ENCODE measurements at regions not wholly inside any gene's neighbourhood (a gene's known extent, or its start where the extent isn't known, plus 50 kb on each side); places are given as distances from the start of the nearest gene placed in this dataset.
"Not testable (repeated sequence)": the region's sequence is repeated elsewhere in the genome, so short reads cannot be mapped to it uniquely, and the experiment has no call there.

DNA sequence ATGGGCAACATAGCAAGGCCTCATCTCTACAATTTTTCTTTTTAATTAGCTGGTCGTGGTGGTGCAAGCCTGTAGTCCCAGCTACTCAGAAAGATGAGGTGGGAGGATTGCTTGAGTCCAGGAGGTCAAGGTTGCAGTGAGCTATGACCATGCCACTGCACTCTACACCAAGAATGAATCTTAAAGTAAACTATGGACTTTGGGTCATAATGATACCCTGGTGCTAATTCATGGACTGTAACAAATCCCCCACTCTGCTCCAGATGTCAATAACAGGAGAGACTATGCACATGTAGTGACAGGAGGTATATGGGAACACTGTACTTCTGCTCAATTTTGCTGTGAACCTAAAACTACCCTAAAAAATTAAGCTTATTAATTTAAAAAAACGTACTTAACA is 155.4 kb downstream of the CEMIP2 start:
- H3K4me1 ChIP-seq (ENCODE audit: control insufficient read depth, insufficient read depth, low read length): peaks cover 11% of the 10 kb centered on the region; the same call in 1 of the 2 replicates
- H3K27me3 ChIP-seq (ENCODE audit: control insufficient read depth, insufficient read depth, low read length): no peaks in the 10 kb centered on the region
- 0 out of 2 replicates have a peak, but pooled peaks cover 12% of the 10 kb centered on the region for H3K9me3 ChIP-seq (ENCODE audit: control insufficient read depth, insufficient read depth, low read length)
- H3K27ac ChIP-seq (ENCODE audit: low read depth, low read length): no peak overlapping the region
- no peak overlapping the region for H3K4me3 ChIP-seq (ENCODE audit: low read depth, low read length)
- H3K9ac ChIP-seq (ENCODE audit: low read depth, low read length): no peak overlapping the region
- no peaks in the 10 kb centered on the region for H3K36me3 ChIP-seq (ENCODE audit: control insufficient read depth, insufficient read depth, low read length)

DNA sequence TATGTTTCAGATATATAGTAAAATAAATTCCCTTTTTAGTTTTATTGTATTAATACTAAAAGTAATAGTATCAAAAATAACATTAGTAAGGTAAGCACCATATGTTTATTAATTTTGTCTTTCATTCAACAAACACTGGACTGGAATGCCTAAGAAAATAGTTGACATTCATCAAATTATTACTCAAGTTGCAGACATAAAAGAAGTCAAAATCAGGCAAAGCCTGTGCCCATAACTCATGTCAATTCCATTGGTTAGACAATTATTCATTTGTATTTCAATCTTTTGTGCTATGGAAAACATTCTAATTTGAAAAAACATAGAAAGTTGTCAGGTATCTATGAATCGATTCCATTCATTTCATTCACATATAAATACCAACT is 158.9 kb downstream of the CEMIP2 start:
- H3K36me3 ChIP-seq (ENCODE audit: control insufficient read depth, insufficient read depth, low read length): no peaks in the 10 kb centered on the region
- no peak overlapping the region for H3K4me3 ChIP-seq (ENCODE audit: low read depth, low read length)
- H3K27me3 ChIP-seq (ENCODE audit: control insufficient read depth, insufficient read depth, low read length): no peaks in the 10 kb centered on the region
- H3K4me1 ChIP-seq (ENCODE audit: control insufficient read depth, insufficient read depth, low read length): peaks cover 20% of the 10 kb centered on the region; the same call in 1 of the 2 replicates
- H3K9ac ChIP-seq (ENCODE audit: low read depth, low read length): no peak overlapping the region
- 0 out of 2 replicates have a peak, but pooled peaks cover 12% of the 10 kb centered on the region for H3K9me3 ChIP-seq (ENCODE audit: control insufficient read depth, insufficient read depth, low read length)
- peak overlapping the region; percentile 43 for H3K27ac ChIP-seq (ENCODE audit: low read depth, low read length)

DNA sequence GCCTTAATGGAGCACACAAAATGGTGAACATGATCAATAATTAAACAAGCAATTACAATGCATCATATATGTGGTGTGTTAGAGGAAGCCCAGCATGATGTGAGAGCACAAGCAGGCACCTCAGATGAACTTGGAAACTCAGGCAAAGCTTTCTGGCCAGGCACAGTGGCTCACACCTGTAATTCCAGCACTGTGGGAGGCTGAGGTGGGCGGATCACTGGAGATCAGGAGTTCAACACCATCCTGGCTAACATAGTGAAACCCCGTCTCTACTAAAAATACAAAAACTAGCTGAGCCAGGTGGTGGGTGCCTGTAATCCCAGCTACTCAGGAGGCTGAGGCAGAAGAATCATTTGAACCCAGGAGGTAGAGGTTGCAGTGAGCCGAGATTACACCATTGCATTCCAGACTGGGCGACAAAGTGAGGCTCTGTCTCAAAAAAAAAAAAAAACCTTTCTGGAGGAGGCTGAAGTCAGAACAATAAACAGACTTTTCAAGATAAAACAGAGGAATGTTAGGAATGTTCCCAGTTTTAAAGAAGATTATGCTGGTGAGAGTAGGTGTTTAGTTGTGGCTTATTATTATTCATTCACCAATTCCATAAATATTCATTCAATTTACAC is 159.4 kb downstream of the CEMIP2 start:
- Histone ChIP-seq H3K9ac (ENCODE audit: low read depth, low read length) (no peak overlapping the region), H3K27me3 (ENCODE audit: control insufficient read depth, insufficient read depth, low read length) (no peaks in the 10 kb centered on the region), H3K9me3 (ENCODE audit: control insufficient read depth, insufficient read depth, low read length) (0 out of 2 replicates have a peak, but pooled peaks cover 12% of the 10 kb centered on the region), H3K36me3 (ENCODE audit: control insufficient read depth, insufficient read depth, low read length) (no peaks in the 10 kb centered on the region), H3K4me3 (ENCODE audit: low read depth, low read length) (no peak overlapping the region), H3K27ac (ENCODE audit: low read depth, low read length) (peak overlapping the region; percentile 39), H3K4me1 (ENCODE audit: control insufficient read depth, insufficient read depth, low read length) (peaks cover 20% of the 10 kb centered on the region; the same call in 1 of the 2 replicates)

DNA sequence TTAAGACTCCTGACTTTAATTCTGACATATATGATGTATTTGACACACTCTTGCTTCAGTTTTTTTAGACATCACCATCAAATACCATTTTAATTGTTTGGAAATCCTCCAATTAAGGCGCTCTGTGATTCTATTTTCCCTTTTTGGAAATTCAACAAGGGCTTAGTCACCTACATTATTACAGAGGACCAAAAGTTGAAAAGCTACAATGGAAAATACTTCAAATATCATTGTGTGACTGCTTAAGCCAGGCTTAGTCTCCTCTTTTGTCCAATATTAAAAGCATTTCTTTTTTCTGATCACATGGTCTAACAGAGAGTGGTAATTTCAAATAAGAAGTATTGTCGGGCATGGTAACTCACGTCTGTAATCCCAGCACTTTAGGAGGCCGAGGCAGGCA is 160.3 kb downstream of the CEMIP2 start:
- H3K4me3 ChIP-seq (ENCODE audit: low read depth, low read length): no peak overlapping the region
- H3K36me3 ChIP-seq (ENCODE audit: control insufficient read depth, insufficient read depth, low read length): no peaks in the 10 kb centered on the region
- H3K27me3 ChIP-seq (ENCODE audit: control insufficient read depth, insufficient read depth, low read length): no peaks in the 10 kb centered on the region
- 0 out of 2 replicates have a peak, but pooled peaks cover 12% of the 10 kb centered on the region for H3K9me3 ChIP-seq (ENCODE audit: control insufficient read depth, insufficient read depth, low read length)
- peaks cover 20% of the 10 kb centered on the region; the same call in 1 of the 2 replicates for H3K4me1 ChIP-seq (ENCODE audit: control insufficient read depth, insufficient read depth, low read length)
- H3K27ac ChIP-seq (ENCODE audit: low read depth, low read length): no peak overlapping the region
- no peak overlapping the region for H3K9ac ChIP-seq (ENCODE audit: low read depth, low read length)

DNA sequence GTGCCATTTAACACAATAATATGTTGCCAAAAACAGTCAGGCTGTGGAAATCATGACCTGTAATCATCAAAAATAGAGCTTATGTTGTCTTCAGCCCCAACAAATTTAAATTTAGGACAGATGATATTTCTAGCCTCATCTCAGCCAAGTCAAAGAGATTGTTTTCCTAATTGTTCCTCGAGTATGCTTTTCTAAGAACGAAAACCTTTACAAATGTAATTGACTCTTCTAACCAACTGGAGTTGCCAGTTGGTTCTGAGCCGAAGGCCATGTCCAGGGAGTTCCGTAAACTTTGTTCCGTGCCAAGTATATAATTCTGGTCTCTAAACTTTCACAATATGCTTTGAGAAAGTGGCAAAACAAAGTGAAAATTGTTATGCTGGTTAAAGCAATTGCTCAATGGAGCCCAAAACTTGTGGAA is 160.8 kb downstream of the CEMIP2 start:
- H3K9me3 ChIP-seq (ENCODE audit: control insufficient read depth, insufficient read depth, low read length): 0 out of 2 replicates have a peak, but pooled peaks cover 12% of the 10 kb centered on the region
- H3K27ac ChIP-seq (ENCODE audit: low read depth, low read length): no peak overlapping the region
- no peak overlapping the region for H3K9ac ChIP-seq (ENCODE audit: low read depth, low read length)
- no peaks in the 10 kb centered on the region for H3K27me3 ChIP-seq (ENCODE audit: control insufficient read depth, insufficient read depth, low read length)
- peaks cover 24% of the 10 kb centered on the region for H3K4me1 ChIP-seq (ENCODE audit: control insufficient read depth, insufficient read depth, low read length)
- no peaks in the 10 kb centered on the region for H3K36me3 ChIP-seq (ENCODE audit: control insufficient read depth, insufficient read depth, low read length)
- H3K4me3 ChIP-seq (ENCODE audit: low read depth, low read length): no peak overlapping the region

DNA sequence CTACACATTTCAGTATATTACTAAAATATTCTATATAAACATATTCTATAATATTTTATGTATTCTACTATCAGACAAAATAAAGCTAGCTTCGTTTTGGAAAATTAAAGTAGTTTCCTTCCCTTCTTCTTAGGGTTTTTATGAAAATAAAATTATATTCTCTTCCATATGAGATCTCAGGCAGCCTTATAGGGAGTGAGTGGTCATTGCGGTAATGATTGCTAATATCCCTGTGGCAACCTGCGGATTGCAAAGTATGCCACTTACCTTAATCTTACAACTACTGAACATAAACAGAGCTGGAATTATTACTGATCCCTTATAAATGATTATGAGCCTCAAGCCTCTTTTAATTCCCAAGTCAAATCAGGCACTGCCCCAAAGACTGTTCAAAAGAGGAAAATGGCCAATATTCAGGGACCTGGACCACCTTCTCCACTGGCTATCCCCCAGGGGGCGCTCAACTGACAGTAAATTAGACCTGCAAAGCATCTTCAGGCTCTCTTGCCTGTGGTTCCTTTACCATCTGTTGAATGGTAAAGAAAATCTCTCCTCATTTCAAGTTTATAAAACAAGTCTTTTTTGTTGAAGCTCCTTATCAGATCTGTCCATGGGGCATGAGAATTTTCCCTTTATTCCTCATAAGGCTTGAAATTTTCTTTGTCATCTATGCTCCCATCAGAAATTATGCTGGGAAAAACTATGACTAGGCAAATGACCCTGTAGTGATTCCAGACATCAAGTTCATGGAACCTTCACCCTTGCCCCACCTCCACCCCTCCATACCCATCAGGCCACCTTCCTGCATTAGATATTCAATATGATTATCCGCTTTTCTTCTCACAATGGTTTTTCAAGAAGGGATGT is 163.9 kb downstream of the CEMIP2 start:
- Histone ChIP-seq H3K9me3 (ENCODE audit: control insufficient read depth, insufficient read depth, low read length) (no peaks in the 10 kb centered on the region), H3K36me3 (ENCODE audit: control insufficient read depth, insufficient read depth, low read length) (no peaks in the 10 kb centered on the region), H3K4me1 (ENCODE audit: control insufficient read depth, insufficient read depth, low read length) (peaks cover 26% of the 10 kb centered on the region), H3K27ac (ENCODE audit: low read depth, low read length) (no peak overlapping the region), H3K9ac (ENCODE audit: low read depth, low read length) (no peak overlapping the region), H3K27me3 (ENCODE audit: control insufficient read depth, insufficient read depth, low read length) (no peaks in the 10 kb centered on the region), H3K4me3 (ENCODE audit: low read depth, low read length) (no peak overlapping the region)

DNA sequence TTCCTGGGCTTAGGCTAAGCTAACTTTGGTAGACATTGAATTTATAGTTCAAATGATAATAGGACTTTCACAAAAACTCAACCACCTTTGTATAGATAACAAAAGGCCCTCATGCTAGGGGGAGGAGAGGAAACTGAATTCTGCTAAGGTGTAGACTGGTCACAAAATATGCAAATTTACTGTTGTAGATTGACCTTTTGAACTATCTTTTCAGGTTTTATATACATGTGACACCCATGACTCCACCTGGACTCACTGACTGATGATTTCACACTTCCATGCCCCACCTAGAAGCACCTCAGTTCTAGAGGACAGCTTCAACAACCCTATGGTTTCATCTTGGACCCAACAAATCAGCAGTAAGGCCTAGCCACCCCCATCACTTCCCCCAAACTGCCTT is 165.7 kb downstream of the CEMIP2 start:
- Histone ChIP-seq H3K4me1 (ENCODE audit: control insufficient read depth, insufficient read depth, low read length) (peaks cover 13% of the 10 kb centered on the region), H3K27me3 (ENCODE audit: control insufficient read depth, insufficient read depth, low read length) (no peaks in the 10 kb centered on the region), H3K9ac (ENCODE audit: low read depth, low read length) (no peak overlapping the region), H3K4me3 (ENCODE audit: low read depth, low read length) (no peak overlapping the region), H3K36me3 (ENCODE audit: control insufficient read depth, insufficient read depth, low read length) (no peaks in the 10 kb centered on the region), H3K9me3 (ENCODE audit: control insufficient read depth, insufficient read depth, low read length) (no peaks in the 10 kb centered on the region), H3K27ac (ENCODE audit: low read depth, low read length) (no peak overlapping the region)

DNA sequence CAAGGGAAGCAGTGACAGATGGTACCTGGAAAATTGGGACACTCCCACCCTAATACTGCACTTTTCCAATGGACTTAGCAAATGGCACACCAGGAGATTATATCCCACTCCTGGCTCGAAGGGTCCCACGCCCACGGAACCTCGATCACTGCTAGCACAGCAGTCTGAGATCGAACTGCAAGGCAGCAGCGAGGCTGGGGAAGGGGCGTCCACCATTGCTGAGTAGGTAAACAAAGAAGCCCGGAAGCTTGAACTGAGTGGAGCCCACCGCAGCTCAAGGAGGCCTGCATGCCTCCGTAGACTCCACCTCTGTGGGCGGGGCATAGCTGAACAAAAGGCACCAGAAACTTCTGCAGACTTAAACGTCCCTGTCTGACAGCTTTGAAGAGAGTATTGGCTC is 172.6 kb downstream of the CEMIP2 start:
- H3K9me3 ChIP-seq (ENCODE audit: control insufficient read depth, insufficient read depth, low read length); H3K4me3 ChIP-seq (ENCODE audit: low read depth, low read length); H3K36me3 ChIP-seq (ENCODE audit: control insufficient read depth, insufficient read depth, low read length); H3K27ac ChIP-seq (ENCODE audit: low read depth, low read length); H3K9ac ChIP-seq (ENCODE audit: low read depth, low read length); H3K27me3 ChIP-seq (ENCODE audit: control insufficient read depth, insufficient read depth, low read length); H3K4me1 ChIP-seq (ENCODE audit: control insufficient read depth, insufficient read depth, low read length): not testable (repeated sequence)

DNA sequence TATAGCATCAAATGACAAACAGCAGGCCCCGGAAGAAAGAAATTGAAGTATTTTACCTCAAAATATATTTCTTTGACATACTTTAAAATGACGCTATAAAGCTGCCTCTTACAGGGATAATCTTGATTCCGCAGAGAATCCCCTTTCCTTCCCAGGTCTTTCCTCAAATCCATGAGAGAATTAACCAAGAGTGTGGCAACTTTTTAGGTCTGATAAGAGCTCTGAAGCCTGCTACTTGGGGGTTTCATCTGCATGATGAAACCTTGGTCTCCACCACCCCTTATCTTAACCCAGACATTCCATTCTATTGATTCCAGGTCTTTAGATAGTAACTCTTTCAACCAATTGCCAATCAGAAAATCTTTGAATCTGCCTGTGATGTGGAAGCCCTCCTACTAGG is 173.8 kb downstream of the CEMIP2 start:
- Histone ChIP-seq H3K4me3 (ENCODE audit: low read depth, low read length) (no peak overlapping the region), H3K9ac (ENCODE audit: low read depth, low read length) (no peak overlapping the region), H3K27me3 (ENCODE audit: control insufficient read depth, insufficient read depth, low read length) (no peaks in the 10 kb centered on the region), H3K9me3 (ENCODE audit: control insufficient read depth, insufficient read depth, low read length) (no peaks in the 10 kb centered on the region), H3K27ac (ENCODE audit: low read depth, low read length) (no peak overlapping the region), H3K36me3 (ENCODE audit: control insufficient read depth, insufficient read depth, low read length) (no peaks in the 10 kb centered on the region), H3K4me1 (ENCODE audit: control insufficient read depth, insufficient read depth, low read length) (no peaks in the 10 kb centered on the region)

DNA sequence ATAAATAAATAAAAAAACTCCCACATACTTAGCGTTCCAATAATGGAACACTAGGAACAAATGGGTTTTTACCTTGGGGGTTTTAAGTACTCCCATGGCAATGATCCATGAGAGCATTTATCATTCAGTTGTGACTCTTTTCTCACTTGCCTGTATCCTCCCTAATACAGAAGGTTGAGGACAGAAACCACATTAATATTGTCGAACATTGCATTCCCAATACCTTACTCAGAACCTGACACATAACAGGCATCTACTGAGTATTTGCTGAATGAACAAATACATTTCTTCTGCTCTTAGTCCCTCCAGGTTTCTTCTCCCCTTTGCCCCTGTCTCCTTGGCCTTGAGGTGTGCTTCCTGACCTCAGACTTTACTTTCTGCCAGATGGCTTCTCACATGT is 175.9 kb downstream of the CEMIP2 start:
- no peak overlapping the region for H3K4me3 ChIP-seq (ENCODE audit: low read depth, low read length)
- H3K36me3 ChIP-seq (ENCODE audit: control insufficient read depth, insufficient read depth, low read length): no peaks in the 10 kb centered on the region
- no peaks in the 10 kb centered on the region for H3K4me1 ChIP-seq (ENCODE audit: control insufficient read depth, insufficient read depth, low read length)
- no peak overlapping the region for H3K9ac ChIP-seq (ENCODE audit: low read depth, low read length)
- no peak overlapping the region for H3K27ac ChIP-seq (ENCODE audit: low read depth, low read length)
- no peaks in the 10 kb centered on the region for H3K27me3 ChIP-seq (ENCODE audit: control insufficient read depth, insufficient read depth, low read length)
- H3K9me3 ChIP-seq (ENCODE audit: control insufficient read depth, insufficient read depth, low read length): no peaks in the 10 kb centered on the region

DNA sequence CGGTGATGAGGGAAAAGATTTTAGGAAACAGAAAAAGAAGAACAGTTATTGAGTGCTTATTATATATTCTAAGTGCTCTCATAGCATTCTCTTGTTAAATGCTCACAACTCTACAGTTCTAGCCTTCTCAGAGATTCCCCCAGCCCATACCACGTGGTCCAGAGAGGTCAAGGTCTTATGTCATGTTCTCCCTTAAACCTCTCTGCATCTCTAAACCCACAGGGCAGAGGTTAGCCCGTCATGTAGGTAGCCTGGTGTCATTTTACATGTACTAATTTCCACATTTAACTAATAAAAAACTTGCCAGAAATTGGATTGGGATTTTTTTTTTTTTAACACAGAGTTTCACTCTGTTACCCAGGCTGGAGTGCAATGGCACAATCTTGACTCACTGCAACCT is 178.0 kb downstream of the CEMIP2 start:
- Histone ChIP-seq H3K36me3 (ENCODE audit: control insufficient read depth, insufficient read depth, low read length) (no peaks in the 10 kb centered on the region), H3K4me3 (ENCODE audit: low read depth, low read length) (no peak overlapping the region), H3K27ac (ENCODE audit: low read depth, low read length) (no peak overlapping the region), H3K9ac (ENCODE audit: low read depth, low read length) (no peak overlapping the region), H3K27me3 (ENCODE audit: control insufficient read depth, insufficient read depth, low read length) (no peaks in the 10 kb centered on the region), H3K4me1 (ENCODE audit: control insufficient read depth, insufficient read depth, low read length) (no peaks in the 10 kb centered on the region), H3K9me3 (ENCODE audit: control insufficient read depth, insufficient read depth, low read length) (no peaks in the 10 kb centered on the region)
